ENCODE measurements at regions not wholly inside any gene's neighbourhood (a gene's known extent, or its start where the extent isn't known, plus 50 kb on each side); places are given as distances from the start of the nearest gene placed in this dataset.

GRCh38 chr14:49988080-49988990, 95.5 kb downstream of the ARF6 start:
- Histone ChIP-seq H3K9ac (ENCODE audit: low read depth in 2 of 2, low read length in 2 of 2) (peak overlapping the region in 1 of 2 donors; percentile 59), H3K27ac (peak overlapping the region; percentile 42), H3K4me1 (no peaks in the 10 kb centered on the region), H3K27me3 (no peaks in the 10 kb centered on the region), H3K9me3 (no peaks in the 10 kb centered on the region), H3K36me3 (no peaks in the 10 kb centered on the region), H3K4me3 (no peak overlapping the region)
- intact Hi-C loops (cut with DNase I): no loop called here
- TF ChIP-seq CTCF (IDR thresholded peaks at IDR 0.05): no peak
- DNase-seq: no peak

GRCh38 chr14:49989966-49990365, 97.1 kb downstream of the ARF6 start:
- intact Hi-C loops (cut with DNase I): no loop called here
- no peak overlapping the region for H3K9ac ChIP-seq (ENCODE audit: low read depth in 2 of 2, low read length in 2 of 2)
- no peak for TF ChIP-seq CTCF (IDR thresholded peaks at IDR 0.05)
- H3K36me3 ChIP-seq: no peaks in the 10 kb centered on the region
- H3K4me1 ChIP-seq: no peaks in the 10 kb centered on the region
- H3K27me3 ChIP-seq: no peaks in the 10 kb centered on the region
- no peak overlapping the region for H3K4me3 ChIP-seq
- DNase-seq: no peak
- H3K27ac ChIP-seq: no peak overlapping the region
- no peaks in the 10 kb centered on the region for H3K9me3 ChIP-seq

- intact Hi-C loops (cut with DNase I): no loop called here
- Histone ChIP-seq H3K9me3 (no peaks in the 10 kb centered on the region), H3K9ac (ENCODE audit: low read depth in 2 of 2, low read length in 2 of 2) (no peak overlapping the region), H3K4me3 (no peak overlapping the region), H3K36me3 (no peaks in the 10 kb centered on the region), H3K27ac (no peak overlapping the region), H3K4me1 (no peaks in the 10 kb centered on the region), H3K27me3 (no peaks in the 10 kb centered on the region)
- no peak for TF ChIP-seq CTCF (IDR thresholded peaks at IDR 0.05)
- no peak for DNase-seq
Observed at GRCh38 chr14:49991491-49991890, 98.6 kb downstream of the ARF6 start.

- Histone ChIP-seq H3K9me3 (no peaks in the 10 kb centered on the region), H3K36me3 (no peaks in the 10 kb centered on the region), H3K27ac (no peak overlapping the region), H3K4me1 (no peaks in the 10 kb centered on the region), H3K9ac (ENCODE audit: low read depth in 2 of 2, low read length in 2 of 2) (no peak overlapping the region), H3K27me3 (no peaks in the 10 kb centered on the region), H3K4me3 (no peak overlapping the region)
- no peak for TF ChIP-seq CTCF (IDR thresholded peaks at IDR 0.05)
- no peak for DNase-seq
- intact Hi-C loops (cut with DNase I): no loop called here
Observed at GRCh38 chr14:49992036-49992435, 99.2 kb downstream of the ARF6 start.

GRCh38 chr14:49992448-49992847, 99.6 kb downstream of the ARF6 start:
- no peak for TF ChIP-seq CTCF (IDR thresholded peaks at IDR 0.05)
- Histone ChIP-seq H3K36me3 (no peaks in the 10 kb centered on the region), H3K4me1 (no peaks in the 10 kb centered on the region), H3K9ac (ENCODE audit: low read depth in 2 of 2, low read length in 2 of 2) (no peak overlapping the region), H3K9me3 (no peaks in the 10 kb centered on the region), H3K27me3 (no peaks in the 10 kb centered on the region), H3K27ac (no peak overlapping the region), H3K4me3 (no peak overlapping the region)
- DNase-seq: no peak
- intact Hi-C loops (cut with DNase I): no loop called here
